ENCODE measurements at regions not wholly inside any gene's neighbourhood (a gene's known extent, or its start where the extent isn't known, plus 50 kb on each side); places are given as distances from the start of the nearest gene placed in this dataset.

- TF ChIP-seq EZH2phosphoT487 (IDR thresholded peaks at IDR 0.05; ENCODE audit: low read depth), result no peak
- no peaks in the 10 kb centered on the region for H3K36me3 ChIP-seq (replicated peaks; ENCODE audit: low read depth, low read length)
- no peaks in the 10 kb centered on the region for H3K4me1 ChIP-seq (ENCODE audit: low read length)
- H3K9me3 ChIP-seq (ENCODE audit: insufficient read depth, low read length), result no peaks in the 10 kb centered on the region
- no peak overlapping the region for H3K4me3 ChIP-seq (ENCODE audit: low read length)
- no peak overlapping the region for H3K27ac ChIP-seq (ENCODE audit: low read length)
- no peak overlapping the region for H2AFZ ChIP-seq (ENCODE audit: low read depth, low read length)
- no peaks in the 10 kb centered on the region for H4K20me1 ChIP-seq (ENCODE audit: insufficient read depth, low read length)
- H3K79me2 ChIP-seq (ENCODE audit: low read length), result no peaks in the 10 kb centered on the region
- no peak overlapping the region for H3K4me2 ChIP-seq (ENCODE audit: low read length)
- no peak overlapping the region for H3K9ac ChIP-seq (ENCODE audit: low read length)
- H3K27me3 ChIP-seq (ENCODE audit: low read depth, low read length), result no peaks in the 10 kb centered on the region
Observed at GRCh38 chr5:38060354-38060753, 198.0 kb upstream of the EGFLAM start.

DNA sequence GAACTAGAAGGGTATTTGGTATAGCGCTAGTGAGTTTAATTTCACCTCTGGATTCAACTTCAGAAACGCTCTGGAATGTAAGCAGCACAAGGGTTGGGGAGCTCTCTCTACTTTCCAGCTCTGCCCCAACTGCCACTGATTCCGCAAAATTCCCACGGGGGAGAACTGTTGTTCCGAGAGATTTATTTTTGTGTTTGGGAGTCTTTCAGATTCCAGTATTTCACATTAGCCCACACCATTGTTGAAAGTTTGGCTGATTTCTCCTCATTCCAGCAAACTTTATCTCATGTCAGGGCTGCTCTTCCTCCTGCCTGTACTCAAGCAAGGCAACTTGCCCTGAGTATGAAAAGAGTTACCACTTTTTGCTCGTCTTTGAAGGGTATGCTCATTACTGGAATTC lies 198.5 kb upstream of the EGFLAM start:
- H3K4me3 ChIP-seq (ENCODE audit: low read length), result no peak overlapping the region
- no peaks in the 10 kb centered on the region for H3K27me3 ChIP-seq (ENCODE audit: low read depth, low read length)
- H3K27ac ChIP-seq (ENCODE audit: low read length), result no peak overlapping the region
- TF ChIP-seq EZH2phosphoT487 (IDR thresholded peaks at IDR 0.05; ENCODE audit: low read depth), result no peak
- TF ChIP-seq, protein P1, sequence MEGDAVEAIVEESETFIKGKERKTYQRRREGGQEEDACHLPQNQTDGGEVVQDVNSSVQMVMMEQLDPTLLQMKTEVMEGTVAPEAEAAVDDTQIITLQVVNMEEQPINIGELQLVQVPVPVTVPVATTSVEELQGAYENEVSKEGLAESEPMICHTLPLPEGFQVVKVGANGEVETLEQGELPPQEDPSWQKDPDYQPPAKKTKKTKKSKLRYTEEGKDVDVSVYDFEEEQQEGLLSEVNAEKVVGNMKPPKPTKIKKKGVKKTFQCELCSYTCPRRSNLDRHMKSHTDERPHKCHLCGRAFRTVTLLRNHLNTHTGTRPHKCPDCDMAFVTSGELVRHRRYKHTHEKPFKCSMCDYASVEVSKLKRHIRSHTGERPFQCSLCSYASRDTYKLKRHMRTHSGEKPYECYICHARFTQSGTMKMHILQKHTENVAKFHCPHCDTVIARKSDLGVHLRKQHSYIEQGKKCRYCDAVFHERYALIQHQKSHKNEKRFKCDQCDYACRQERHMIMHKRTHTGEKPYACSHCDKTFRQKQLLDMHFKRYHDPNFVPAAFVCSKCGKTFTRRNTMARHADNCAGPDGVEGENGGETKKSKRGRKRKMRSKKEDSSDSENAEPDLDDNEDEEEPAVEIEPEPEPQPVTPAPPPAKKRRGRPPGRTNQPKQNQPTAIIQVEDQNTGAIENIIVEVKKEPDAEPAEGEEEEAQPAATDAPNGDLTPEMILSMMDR (IDR thresholded peaks at IDR 0.05; ENCODE audit: low read depth, low read length), result no peak
- H2AFZ ChIP-seq (ENCODE audit: low read depth, low read length), result no peak overlapping the region
- no peak overlapping the region for H3K4me2 ChIP-seq (ENCODE audit: low read length)
- H3K79me2 ChIP-seq (ENCODE audit: low read length), result no peaks in the 10 kb centered on the region
- H3K9me3 ChIP-seq (ENCODE audit: insufficient read depth, low read length), result no peaks in the 10 kb centered on the region
- no peaks in the 10 kb centered on the region for H3K36me3 ChIP-seq (replicated peaks; ENCODE audit: low read depth, low read length)
- H4K20me1 ChIP-seq (ENCODE audit: insufficient read depth, low read length), result no peaks in the 10 kb centered on the region
- no peaks in the 10 kb centered on the region for H3K4me1 ChIP-seq (ENCODE audit: low read length)
- no peak overlapping the region for H3K9ac ChIP-seq (ENCODE audit: low read length)

DNA sequence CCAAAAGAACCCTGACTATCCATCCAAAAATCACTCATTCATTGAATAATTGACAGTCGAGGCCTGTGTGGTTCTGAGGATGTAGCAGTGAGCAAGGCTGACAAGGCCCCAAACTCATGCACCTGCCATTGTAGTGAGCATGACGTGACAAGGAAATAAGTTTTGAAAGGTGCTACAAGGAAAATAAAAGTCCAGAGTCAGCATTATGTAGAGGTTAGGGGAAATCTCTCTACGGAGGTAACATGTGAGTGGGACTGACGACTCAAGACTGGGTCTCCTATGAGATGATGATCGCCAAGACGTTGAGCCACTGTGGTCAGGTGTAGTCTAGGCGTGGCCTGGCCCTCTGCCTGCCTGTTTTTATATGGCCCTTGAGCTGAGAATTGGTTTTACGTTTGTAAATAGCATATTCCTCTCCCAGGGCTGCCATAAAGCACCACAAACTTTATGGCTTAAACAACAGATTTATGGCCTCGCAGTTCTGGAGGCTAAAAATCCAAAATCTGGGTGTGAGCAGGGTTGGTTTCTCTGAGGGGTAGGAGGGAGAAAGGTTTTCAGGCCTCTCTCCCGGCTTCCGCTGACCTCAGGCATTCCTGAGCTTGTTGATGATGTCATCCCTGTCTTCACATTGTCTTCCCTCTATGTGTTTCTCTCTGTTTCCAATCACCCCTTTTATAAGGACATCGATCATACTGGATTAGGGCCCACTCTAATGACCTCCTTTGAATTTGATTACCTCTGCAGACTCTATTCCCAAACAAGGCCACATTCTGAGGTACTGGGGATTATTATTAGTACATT lies 206.4 kb upstream of the EGFLAM start:
- Histone ChIP-seq H3K27ac (ENCODE audit: low read length) (no peak overlapping the region), H3K4me1 (ENCODE audit: low read length) (no peaks in the 10 kb centered on the region), H3K4me3 (ENCODE audit: low read length) (no peak overlapping the region), H3K4me2 (ENCODE audit: low read length) (no peak overlapping the region), H3K9ac (ENCODE audit: low read length) (no peak overlapping the region), H3K9me3 (ENCODE audit: insufficient read depth, low read length) (no peaks in the 10 kb centered on the region), H3K27me3 (ENCODE audit: low read depth, low read length) (no peaks in the 10 kb centered on the region), H3K79me2 (ENCODE audit: low read length) (no peaks in the 10 kb centered on the region), H3K36me3 (replicated peaks; ENCODE audit: low read depth, low read length) (no peaks in the 10 kb centered on the region), H2AFZ (ENCODE audit: low read depth, low read length) (no peak overlapping the region), H4K20me1 (ENCODE audit: insufficient read depth, low read length) (no peaks in the 10 kb centered on the region)
- no peak for TF ChIP-seq EZH2phosphoT487 (IDR thresholded peaks at IDR 0.05; ENCODE audit: low read depth)
- TF ChIP-seq, protein P1 (IDR thresholded peaks at IDR 0.05; ENCODE audit: low read depth, low read length), result no peak

DNA sequence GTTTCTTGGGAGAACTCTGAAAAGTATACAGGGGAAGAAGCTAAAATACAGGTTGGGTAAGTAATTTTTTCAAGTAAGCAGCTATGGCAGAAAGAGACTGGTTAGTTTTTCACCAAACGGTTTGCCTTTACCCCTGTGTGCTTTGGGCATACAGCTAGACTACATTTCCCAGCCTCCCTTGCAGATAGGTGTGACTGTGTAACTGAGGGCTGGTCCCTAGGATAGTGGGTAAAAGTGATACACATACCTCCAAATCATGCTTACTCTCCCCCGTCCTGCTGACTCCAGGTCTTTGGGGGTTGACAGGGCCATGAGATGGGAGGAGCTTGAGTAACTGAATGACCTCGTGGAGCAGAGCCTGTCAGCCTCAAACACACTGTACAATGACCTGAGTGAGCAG lies 208.6 kb upstream of the GDNF start:
- H3K9me3 ChIP-seq (ENCODE audit: insufficient read depth, low read length), result no peaks in the 10 kb centered on the region
- H3K4me2 ChIP-seq (ENCODE audit: low read length), result no peak overlapping the region
- no peaks in the 10 kb centered on the region for H4K20me1 ChIP-seq (ENCODE audit: insufficient read depth, low read length)
- no peaks in the 10 kb centered on the region for H3K4me1 ChIP-seq (ENCODE audit: low read length)
- no peak overlapping the region for H3K9ac ChIP-seq (ENCODE audit: low read length)
- no peak overlapping the region for H2AFZ ChIP-seq (ENCODE audit: low read depth, low read length)
- no peaks in the 10 kb centered on the region for H3K36me3 ChIP-seq (replicated peaks; ENCODE audit: low read depth, low read length)
- no peak overlapping the region for H3K27ac ChIP-seq (ENCODE audit: low read length)
- no peak overlapping the region for H3K4me3 ChIP-seq (ENCODE audit: low read length)
- H3K79me2 ChIP-seq (ENCODE audit: low read length), result no peaks in the 10 kb centered on the region
- no peaks in the 10 kb centered on the region for H3K27me3 ChIP-seq (ENCODE audit: low read depth, low read length)
- TF ChIP-seq EZH2phosphoT487 (IDR thresholded peaks at IDR 0.05; ENCODE audit: low read depth), result no peak
- TF ChIP-seq, protein P1 (IDR thresholded peaks at IDR 0.05; ENCODE audit: low read depth, low read length), result no peak

Measured in OCI-LY3 (cell line).